ENCODE measurements at regions not wholly inside any gene's neighbourhood (a gene's known extent, or its start where the extent isn't known, plus 50 kb on each side); places are given as distances from the start of the nearest gene placed in this dataset.

- TF ChIP-seq, protein P1, sequence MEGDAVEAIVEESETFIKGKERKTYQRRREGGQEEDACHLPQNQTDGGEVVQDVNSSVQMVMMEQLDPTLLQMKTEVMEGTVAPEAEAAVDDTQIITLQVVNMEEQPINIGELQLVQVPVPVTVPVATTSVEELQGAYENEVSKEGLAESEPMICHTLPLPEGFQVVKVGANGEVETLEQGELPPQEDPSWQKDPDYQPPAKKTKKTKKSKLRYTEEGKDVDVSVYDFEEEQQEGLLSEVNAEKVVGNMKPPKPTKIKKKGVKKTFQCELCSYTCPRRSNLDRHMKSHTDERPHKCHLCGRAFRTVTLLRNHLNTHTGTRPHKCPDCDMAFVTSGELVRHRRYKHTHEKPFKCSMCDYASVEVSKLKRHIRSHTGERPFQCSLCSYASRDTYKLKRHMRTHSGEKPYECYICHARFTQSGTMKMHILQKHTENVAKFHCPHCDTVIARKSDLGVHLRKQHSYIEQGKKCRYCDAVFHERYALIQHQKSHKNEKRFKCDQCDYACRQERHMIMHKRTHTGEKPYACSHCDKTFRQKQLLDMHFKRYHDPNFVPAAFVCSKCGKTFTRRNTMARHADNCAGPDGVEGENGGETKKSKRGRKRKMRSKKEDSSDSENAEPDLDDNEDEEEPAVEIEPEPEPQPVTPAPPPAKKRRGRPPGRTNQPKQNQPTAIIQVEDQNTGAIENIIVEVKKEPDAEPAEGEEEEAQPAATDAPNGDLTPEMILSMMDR (IDR thresholded peaks at IDR 0.05; ENCODE audit: insufficient read depth, low read depth, low read length), result no peak
- no peak for DNase-seq (ENCODE audit: low read depth)
- ChIA-PET CTCF (no interaction called here), POLR2A (no interaction called here)
- no peaks in the 10 kb centered on the region for H3K36me3 ChIP-seq (ENCODE audit: control insufficient read depth, insufficient read depth, low read length)
- H3K27me3 ChIP-seq (ENCODE audit: control insufficient read depth, insufficient read depth, low read length), result no peaks in the 10 kb centered on the region
- H3K4me3 ChIP-seq (ENCODE audit: low read depth, low read length), result no peak overlapping the region
These were observed 53.3 kb upstream of the SLC7A1 start for GRCh38 chr13:29648760-29649159.

Measured in BJ (cell line).